ENCODE measurements at regions not wholly inside any gene's neighbourhood (a gene's known extent, or its start where the extent isn't known, plus 50 kb on each side); places are given as distances from the start of the nearest gene placed in this dataset.

DNA sequence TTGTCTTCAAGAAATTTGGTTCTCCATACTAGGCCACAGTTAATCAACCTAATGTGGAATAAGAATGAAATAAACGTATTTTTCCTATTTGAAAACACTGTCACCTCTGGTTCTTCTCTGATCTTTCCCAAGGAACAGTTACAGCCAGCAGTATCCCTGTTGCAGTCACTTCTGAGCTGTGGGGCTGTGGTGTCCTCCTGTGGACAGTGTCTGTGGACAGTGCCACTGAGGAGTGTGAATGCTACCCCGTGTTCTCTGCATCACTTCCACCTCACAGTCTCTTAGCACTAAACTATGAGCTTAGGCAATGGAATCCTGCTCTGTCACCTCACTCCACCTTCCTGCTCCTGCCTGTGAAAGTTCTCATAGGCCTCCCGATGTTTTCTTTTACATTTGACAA lies 817.5 kb downstream of the VGLL3 start:
- no peaks in the 10 kb centered on the region for H3K36me3 ChIP-seq (ENCODE audit: control insufficient read depth in 3 of 3, insufficient read depth in 2 of 3, low read depth in 1 of 3, low read length in 3 of 3)
- no peaks in the 10 kb centered on the region for H3K9me3 ChIP-seq (ENCODE audit: control insufficient read depth in 2 of 2, insufficient read depth in 1 of 2, low read depth in 1 of 2, low read length in 1 of 2)
- H3K27me3 ChIP-seq (ENCODE audit: control insufficient read depth in 3 of 3, insufficient read depth in 3 of 3, low read length in 3 of 3) = no peaks in the 10 kb centered on the region
- no peaks in the 10 kb centered on the region for H3K4me1 ChIP-seq (ENCODE audit: control insufficient read depth in 3 of 3, insufficient read depth in 2 of 3, low read depth in 1 of 3, low read length in 2 of 3)
- FAIRE-seq (no peak), DNase-seq (no peak)
- no peak overlapping the region for H3K27ac ChIP-seq (ENCODE audit: low read depth in 1 of 3, low read length in 2 of 3)
- WGBS, 3 donors = 68 to 71% (median 71%) methylated on average over 3 of the region's 3 CpGs
- H3K4me3 ChIP-seq (ENCODE audit: low read depth in 1 of 3, low read length in 3 of 3) = no peak overlapping the region

GRCh38 chr3:86168512-86168911 lies 822.4 kb downstream of the VGLL3 start:
- no peak overlapping the region for H3K4me3 ChIP-seq (ENCODE audit: low read depth in 1 of 3, low read length in 3 of 3)
- 88 to 95% (median 95%) methylated on average over 1 of the region's 1 CpG for WGBS, 3 donors
- FAIRE-seq = no peak
- no peak for DNase-seq
- H3K27ac ChIP-seq (ENCODE audit: low read depth in 1 of 3, low read length in 2 of 3) = no peak overlapping the region
- H3K27me3 ChIP-seq (ENCODE audit: control insufficient read depth in 3 of 3, insufficient read depth in 3 of 3, low read length in 3 of 3) = no peaks in the 10 kb centered on the region
- H3K36me3 ChIP-seq (ENCODE audit: control insufficient read depth in 3 of 3, insufficient read depth in 2 of 3, low read depth in 1 of 3, low read length in 3 of 3) = no peaks in the 10 kb centered on the region
- no peaks in the 10 kb centered on the region for H3K4me1 ChIP-seq (ENCODE audit: control insufficient read depth in 3 of 3, insufficient read depth in 2 of 3, low read depth in 1 of 3, low read length in 2 of 3)
- no peaks in the 10 kb centered on the region for H3K9me3 ChIP-seq (ENCODE audit: control insufficient read depth in 2 of 2, insufficient read depth in 1 of 2, low read depth in 1 of 2, low read length in 1 of 2)

GRCh38 chr3:86162521-86162920 lies 828.4 kb downstream of the VGLL3 start:
- H3K4me3 ChIP-seq (ENCODE audit: low read depth in 1 of 3, low read length in 3 of 3) = no peak overlapping the region
- 86 to 93% (median 89%) methylated on average over 1 of the region's 1 CpG for WGBS, 3 donors
- no peaks in the 10 kb centered on the region for H3K4me1 ChIP-seq (ENCODE audit: control insufficient read depth in 3 of 3, insufficient read depth in 2 of 3, low read depth in 1 of 3, low read length in 2 of 3)
- H3K27me3 ChIP-seq (ENCODE audit: control insufficient read depth in 3 of 3, insufficient read depth in 3 of 3, low read length in 3 of 3) = no peaks in the 10 kb centered on the region
- H3K9me3 ChIP-seq (ENCODE audit: control insufficient read depth in 2 of 2, insufficient read depth in 1 of 2, low read depth in 1 of 2, low read length in 1 of 2) = no peaks in the 10 kb centered on the region
- no peak overlapping the region for H3K27ac ChIP-seq (ENCODE audit: low read depth in 1 of 3, low read length in 2 of 3)
- DNase-seq (no peak), FAIRE-seq (peak; percentile 10)
- H3K36me3 ChIP-seq (ENCODE audit: control insufficient read depth in 3 of 3, insufficient read depth in 2 of 3, low read depth in 1 of 3, low read length in 3 of 3) = no peaks in the 10 kb centered on the region

DNA sequence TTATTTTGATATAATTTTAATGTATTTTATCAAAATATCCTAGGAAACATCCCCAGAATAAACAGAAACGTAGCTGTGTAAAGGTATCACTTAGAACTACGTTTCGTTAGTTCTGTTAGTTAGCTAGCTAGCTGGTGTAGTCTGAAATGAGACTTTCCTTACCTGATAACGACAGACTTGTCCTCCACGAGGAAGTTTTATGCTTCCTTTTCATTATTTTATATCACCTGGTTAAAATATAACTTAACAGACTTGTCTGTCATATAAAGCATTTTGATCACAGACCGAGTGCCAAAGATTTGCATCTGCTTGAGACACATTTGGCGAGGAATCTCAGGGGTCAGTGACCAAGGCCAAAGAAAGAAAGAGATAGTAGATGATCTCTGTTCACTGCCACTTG lies 829.5 kb downstream of the VGLL3 start:
- 13 to 49% (median 29%) methylated on average over 7 of the region's 7 CpGs for WGBS, 3 donors
- Histone ChIP-seq H3K36me3 (ENCODE audit: control insufficient read depth in 3 of 3, insufficient read depth in 2 of 3, low read depth in 1 of 3, low read length in 3 of 3) (no peaks in the 10 kb centered on the region), H3K27me3 (ENCODE audit: control insufficient read depth in 3 of 3, insufficient read depth in 3 of 3, low read length in 3 of 3) (no peaks in the 10 kb centered on the region), H3K9me3 (ENCODE audit: control insufficient read depth in 2 of 2, insufficient read depth in 1 of 2, low read depth in 1 of 2, low read length in 1 of 2) (no peaks in the 10 kb centered on the region), H3K4me3 (ENCODE audit: low read depth in 1 of 3, low read length in 3 of 3) (no peak overlapping the region), H3K4me1 (ENCODE audit: control insufficient read depth in 3 of 3, insufficient read depth in 2 of 3, low read depth in 1 of 3, low read length in 2 of 3) (no peaks in the 10 kb centered on the region), H3K27ac (ENCODE audit: low read depth in 1 of 3, low read length in 2 of 3) (no peak overlapping the region)
- FAIRE-seq = no peak
- peak in 1 of 2 donors; percentile 24 for DNase-seq

- Histone ChIP-seq H3K9me3 (ENCODE audit: control insufficient read depth in 2 of 2, insufficient read depth in 1 of 2, low read depth in 1 of 2, low read length in 1 of 2) (peaks cover 0 to 1% of the 10 kb centered on the region in 2 donors), H3K27ac (ENCODE audit: low read depth in 1 of 3, low read length in 2 of 3) (no peak overlapping the region), H3K4me1 (ENCODE audit: control insufficient read depth in 3 of 3, insufficient read depth in 2 of 3, low read depth in 1 of 3, low read length in 2 of 3) (no peaks in the 10 kb centered on the region), H3K27me3 (ENCODE audit: control insufficient read depth in 3 of 3, insufficient read depth in 3 of 3, low read length in 3 of 3) (no peaks in the 10 kb centered on the region), H3K4me3 (ENCODE audit: low read depth in 1 of 3, low read length in 3 of 3) (no peak overlapping the region), H3K36me3 (ENCODE audit: control insufficient read depth in 3 of 3, insufficient read depth in 2 of 3, low read depth in 1 of 3, low read length in 3 of 3) (no peaks in the 10 kb centered on the region)
- no peak for FAIRE-seq
- no peak for DNase-seq
These were observed 838.3 kb downstream of the VGLL3 start for GRCh38 chr3:86152620-86153019.

DNA sequence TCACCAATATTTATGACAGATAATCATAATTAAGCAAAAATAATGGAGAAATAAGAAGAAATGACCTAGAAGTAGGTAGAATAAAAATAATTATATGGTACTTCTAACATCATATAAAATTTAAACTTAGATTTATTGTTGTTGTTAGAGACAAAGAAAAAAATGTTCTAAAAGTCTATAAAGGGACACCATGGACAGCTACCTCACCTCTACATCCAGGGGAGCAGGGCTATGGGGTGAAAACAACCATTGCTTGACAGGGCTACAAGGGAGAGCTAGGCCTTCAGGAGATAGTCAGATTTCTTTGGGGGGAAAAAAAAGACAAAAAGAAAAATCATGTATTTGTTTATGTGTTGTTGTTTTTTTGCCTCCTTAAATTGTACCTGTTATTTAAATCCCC lies 841.9 kb downstream of the VGLL3 start:
- no peak overlapping the region for H3K4me3 ChIP-seq (ENCODE audit: low read depth in 1 of 3, low read length in 3 of 3)
- H3K4me1 ChIP-seq (ENCODE audit: control insufficient read depth in 3 of 3, insufficient read depth in 2 of 3, low read depth in 1 of 3, low read length in 2 of 3) = no peaks in the 10 kb centered on the region
- no peaks in the 10 kb centered on the region for H3K36me3 ChIP-seq (ENCODE audit: control insufficient read depth in 3 of 3, insufficient read depth in 2 of 3, low read depth in 1 of 3, low read length in 3 of 3)
- DNase-seq (no peak), FAIRE-seq (no peak)
- no peaks in the 10 kb centered on the region for H3K9me3 ChIP-seq (ENCODE audit: control insufficient read depth in 2 of 2, insufficient read depth in 1 of 2, low read depth in 1 of 2, low read length in 1 of 2)
- no peaks in the 10 kb centered on the region for H3K27me3 ChIP-seq (ENCODE audit: control insufficient read depth in 3 of 3, insufficient read depth in 3 of 3, low read length in 3 of 3)
- H3K27ac ChIP-seq (ENCODE audit: low read depth in 1 of 3, low read length in 2 of 3) = no peak overlapping the region

DNA sequence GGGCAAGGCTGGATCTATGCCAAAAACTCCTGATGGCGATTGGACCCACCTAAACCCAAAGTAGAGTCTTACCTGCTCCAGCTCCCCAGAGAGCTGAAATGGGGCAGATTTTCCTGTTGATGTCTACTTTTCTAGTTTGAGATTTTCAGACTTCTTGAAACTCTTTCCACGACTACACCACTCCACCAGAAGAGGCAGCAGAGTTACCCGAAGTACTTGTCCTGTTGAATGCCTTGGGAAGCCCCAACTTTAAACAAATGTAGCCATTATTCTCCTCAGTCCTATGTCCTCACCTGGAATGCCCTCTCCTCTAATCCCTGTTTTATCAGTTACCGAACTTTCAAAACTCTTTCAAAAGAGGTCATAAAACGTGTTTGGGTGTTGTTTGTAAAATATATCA lies 843.8 kb downstream of the VGLL3 start:
- FAIRE-seq (no peak), DNase-seq (no peak)
- H3K27ac ChIP-seq (ENCODE audit: low read depth in 1 of 3, low read length in 2 of 3) = no peak overlapping the region
- no peaks in the 10 kb centered on the region for H3K27me3 ChIP-seq (ENCODE audit: control insufficient read depth in 3 of 3, insufficient read depth in 3 of 3, low read length in 3 of 3)
- H3K4me3 ChIP-seq (ENCODE audit: low read depth in 1 of 3, low read length in 3 of 3) = no peak overlapping the region
- WGBS, 3 donors = 42 to 72% (median 58%) methylated on average over 5 of the region's 5 CpGs
- no peaks in the 10 kb centered on the region for H3K4me1 ChIP-seq (ENCODE audit: control insufficient read depth in 3 of 3, insufficient read depth in 2 of 3, low read depth in 1 of 3, low read length in 2 of 3)
- H3K36me3 ChIP-seq (ENCODE audit: control insufficient read depth in 3 of 3, insufficient read depth in 2 of 3, low read depth in 1 of 3, low read length in 3 of 3) = no peaks in the 10 kb centered on the region
- no peaks in the 10 kb centered on the region for H3K9me3 ChIP-seq (ENCODE audit: control insufficient read depth in 2 of 2, insufficient read depth in 1 of 2, low read depth in 1 of 2, low read length in 1 of 2)

DNA sequence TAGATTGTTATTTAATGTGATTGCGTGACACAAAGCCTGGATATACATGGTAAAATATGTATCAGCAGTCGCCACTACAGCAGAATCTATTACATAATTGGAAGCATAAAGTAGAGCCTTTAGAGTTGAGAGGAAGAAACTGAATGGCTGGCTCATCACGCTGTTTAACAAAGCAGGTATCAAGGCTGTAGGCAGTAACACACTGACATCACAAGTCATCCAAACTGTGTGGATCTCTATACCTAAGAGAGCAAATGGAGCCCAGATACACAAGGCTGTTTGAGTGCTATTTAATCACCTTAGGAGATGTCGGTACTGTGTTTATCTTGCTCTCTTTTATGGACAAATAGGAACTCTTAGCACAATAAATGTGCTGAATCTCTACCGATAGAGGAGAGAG lies 864.4 kb downstream of the VGLL3 start:
- H3K4me3 ChIP-seq (ENCODE audit: low read depth in 1 of 3, low read length in 3 of 3) = no peak overlapping the region
- no peaks in the 10 kb centered on the region for H3K36me3 ChIP-seq (ENCODE audit: control insufficient read depth in 3 of 3, insufficient read depth in 2 of 3, low read depth in 1 of 3, low read length in 3 of 3)
- peaks cover 0 to 5% of the 10 kb centered on the region in 2 donors for H3K9me3 ChIP-seq (ENCODE audit: control insufficient read depth in 2 of 2, insufficient read depth in 1 of 2, low read depth in 1 of 2, low read length in 1 of 2)
- DNase-seq (no peak), FAIRE-seq (no peak)
- H3K27me3 ChIP-seq (ENCODE audit: control insufficient read depth in 3 of 3, insufficient read depth in 3 of 3, low read length in 3 of 3) = no peaks in the 10 kb centered on the region
- H3K27ac ChIP-seq (ENCODE audit: low read depth in 1 of 3, low read length in 2 of 3) = no peak overlapping the region
- H3K4me1 ChIP-seq (ENCODE audit: control insufficient read depth in 3 of 3, insufficient read depth in 2 of 3, low read depth in 1 of 3, low read length in 2 of 3) = no peaks in the 10 kb centered on the region
- 58 to 70% (median 64%) methylated on average over 5 of the region's 5 CpGs for WGBS, 3 donors
